DND-41 (cell line): ENCODE measurements at regions not wholly inside any gene's neighbourhood (a gene's known extent, or its start where the extent isn't known, plus 50 kb on each side); places are given as distances from the start of the nearest gene placed in this dataset.

Experiments used
- ATAC-seq: fragments of 200-7000 bp; cut with Tn5 transposase; 3 replicates; pipeline ENCODE4 v1.9.1; 2021; ENCODE audit warnings: low read depth; ENCODE audit not compliant: insufficient read depth
- DNase-seq: peaks from one replicate; pipeline ENCODE4 v3.0.0-alpha.2; 2020
- H2AFZ ChIP-seq: 2 replicates; pipeline ENCODE4 v1.6.0; 2012; ENCODE audit warnings: low read depth, low read length
- H3K27ac ChIP-seq: 2 replicates; pipeline ENCODE4 v1.5.1; 2012; ENCODE audit warnings: low read length, inconsistent platforms
- H3K27me3 ChIP-seq: fragments of 200-600 bp; sonication (generic); 2 replicates; pipeline ENCODE4 v1.6.0; 2012; ENCODE audit warnings: low read length, mild to moderate bottlenecking, inconsistent platforms; ENCODE audit not compliant: insufficient read depth, poor library complexity
- H3K36me3 ChIP-seq: 2 replicates; pipeline ENCODE4 v1.5.1; 2012; ENCODE audit warnings: low read length, inconsistent platforms; ENCODE audit not compliant: insufficient read depth
- H3K4me1 ChIP-seq: 2 replicates; pipeline ENCODE4 v1.5.1; 2012; ENCODE audit warnings: mild to moderate bottlenecking, low read length; ENCODE audit not compliant: insufficient read depth
- H3K4me2 ChIP-seq: 2 replicates; pipeline ENCODE4 v1.6.0; 2012; ENCODE audit warnings: mild to moderate bottlenecking, moderate library complexity, low read length, inconsistent platforms; ENCODE audit not compliant: insufficient read depth
- H3K4me3 ChIP-seq, 2 experiments: fragments of 200-600 bp in 1 of 2; shearing (Covaris generic) in 1 of 2; 2 replicates each; pipeline ENCODE4 v1.5.1; 2012 to 2016; ENCODE audit warnings: inconsistent platforms in 2 of 2, low read length in 2 of 2, mild to moderate bottlenecking in 2 of 2, low read depth in 1 of 2, moderate library complexity in 1 of 2
- H3K79me2 ChIP-seq: 2 replicates; pipeline ENCODE4 v1.6.0; 2012; ENCODE audit warnings: low read length, inconsistent platforms; ENCODE audit not compliant: insufficient read depth
- H3K9ac ChIP-seq: 2 replicates; pipeline ENCODE4 v1.6.0; 2012; ENCODE audit warnings: low read depth, mild to moderate bottlenecking, inconsistent platforms, low read length, moderate library complexity
- H3K9me3 ChIP-seq: 2 replicates; pipeline ENCODE4 v1.5.1; 2012; ENCODE audit warnings: low read length, moderate library complexity, mild to moderate bottlenecking, inconsistent platforms; ENCODE audit not compliant: insufficient read depth, severe bottlenecking
- H4K20me1 ChIP-seq: 2 replicates; pipeline ENCODE4 v1.6.0; 2012; ENCODE audit warnings: low read length; ENCODE audit not compliant: insufficient read depth
- CTCF ChIP-seq: IDR thresholded peaks from 2 replicates; pipeline ENCODE4 v1.5.1; 2012; ENCODE audit warnings: borderline replicate concordance, low read length, moderate library complexity, mild to moderate bottlenecking; ENCODE audit not compliant: poor library complexity, severe bottlenecking; ENCODE audit errors: extremely low read depth
- EZH2 ChIP-seq: IDR thresholded peaks from 3 replicates; pipeline ENCODE4 v1.6.1; 2012; ENCODE audit warnings: borderline replicate concordance, low read depth, mild to moderate bottlenecking, moderate library complexity, low read length, inconsistent platforms; ENCODE audit not compliant: severe bottlenecking

GRCh38 chr10:35993591-35994515 is 351.8 kb upstream of the FZD8 start:
- H3K4me2 ChIP-seq = no peak overlapping the region
- no peaks in the 10 kb centered on the region for H3K36me3 ChIP-seq
- no peaks in the 10 kb centered on the region for H3K4me1 ChIP-seq
- no peak overlapping the region for H2AFZ ChIP-seq
- DNase-seq = no peak
- no peak overlapping the region for H3K27ac ChIP-seq
- no peaks in the 10 kb centered on the region for H4K20me1 ChIP-seq
- H3K9me3 ChIP-seq = no peaks in the 10 kb centered on the region
- no peaks in the 10 kb centered on the region for H3K27me3 ChIP-seq
- H3K4me3 ChIP-seq = no peak overlapping the region
- H3K9ac ChIP-seq = no peak overlapping the region
- no peaks in the 10 kb centered on the region for H3K79me2 ChIP-seq
- TF ChIP-seq EZH2 (no peak), CTCF (no peak)
- ATAC-seq = no peak

GRCh38 chr10:35992107-35992506 is 350.0 kb upstream of the FZD8 start:
- Histone ChIP-seq H3K79me2 (no peaks in the 10 kb centered on the region), H2AFZ (no peak overlapping the region), H3K4me3 (no peak overlapping the region), H3K9ac (no peak overlapping the region), H3K4me2 (no peak overlapping the region), H3K27ac (no peak overlapping the region), H3K9me3 (no peaks in the 10 kb centered on the region), H3K36me3 (no peaks in the 10 kb centered on the region), H4K20me1 (no peaks in the 10 kb centered on the region), H3K27me3 (no peaks in the 10 kb centered on the region), H3K4me1 (no peaks in the 10 kb centered on the region)
- DNase-seq (no peak), ATAC-seq (no peak)
- TF ChIP-seq EZH2 (no peak), CTCF (no peak)

- Histone ChIP-seq H3K9me3 (no peaks in the 10 kb centered on the region), H3K9ac (no peak overlapping the region), H3K4me2 (no peak overlapping the region), H4K20me1 (no peaks in the 10 kb centered on the region), H3K36me3 (no peaks in the 10 kb centered on the region), H3K4me3 (no peak overlapping the region), H2AFZ (no peak overlapping the region), H3K27ac (no peak overlapping the region), H3K79me2 (no peaks in the 10 kb centered on the region), H3K27me3 (no peaks in the 10 kb centered on the region), H3K4me1 (no peaks in the 10 kb centered on the region)
- ATAC-seq (no peak), DNase-seq (no peak)
- TF ChIP-seq CTCF = no peak
- TF ChIP-seq EZH2 = no peak
Observed at GRCh38 chr10:35986756-35987502, 344.8 kb upstream of the FZD8 start.
